Endothelial cell of umbilical vein (primary cell): ENCODE measurements at regions not wholly inside any gene's neighbourhood (a gene's known extent, or its start where the extent isn't known, plus 50 kb on each side); places are given as distances from the start of the nearest gene placed in this dataset.
"Not testable (repeated sequence)": the region's sequence is repeated elsewhere in the genome, so short reads cannot be mapped to it uniquely, and the experiment has no call there.

Experiments
- BruUV-seq: library from RNA; stranded (reverse); fragments of 400-500 nt; replicated peaks from 2 replicates; lab custom pipeline; 2021; lab: Mats Ljungman, UMichigan
- CTCF ChIA-PET: fragments of 300-600, 350-600 bp; sonication (Branson Sonifier 250); formaldehyde crosslinking; loops from one replicate; lab custom pipeline; 2021; ENCODE audit warnings: antibody characterized with exemption, inconsistent platforms; lab: Charles Lee
- POLR2A ChIA-PET: fragments of 300-600, 350-600 bp; sonication (Branson Sonifier 250); formaldehyde crosslinking; loops from one replicate; lab custom pipeline; 2021; ENCODE audit warnings: antibody characterized with exemption, inconsistent platforms; lab: Charles Lee
- DNase-seq: peaks from one replicate; pipeline ENCODE4 v3.0.0-alpha.2; 2011; ENCODE audit warnings: low read depth, low spot score
- FAIRE-seq: peaks from 2 replicates; lab custom pipeline; 2011; peaks lifted over from hg19 to GRCh38; lab: Jason Lieb, UNC
- H2AFZ ChIP-seq: 2 replicates; pipeline ENCODE4 v1.6.0; 2012; ENCODE audit warnings: low read depth, low read length, control low read depth, inconsistent platforms
- H3K27ac ChIP-seq: 2 replicates; pipeline ENCODE4 v1.5.1; 2011; ENCODE audit warnings: low read depth, mild to moderate bottlenecking, control low read depth, low read length, moderate library complexity; ENCODE audit not compliant: insufficient read depth
- H3K27me3 ChIP-seq, 2 experiments: 2 replicates each; pipeline versions ENCODE4 v1.6.0 to v1.6.1; 2011; ENCODE audit warnings: low read length in 2 of 2, mixed read lengths in 1 of 2; ENCODE audit not compliant: control insufficient read depth in 2 of 2, insufficient read depth in 2 of 2
- H3K36me3 ChIP-seq, 2 experiments: 2 replicates in 1 of 2; 3 replicates in 1 of 2; pipeline ENCODE4 v1.5.1; 2011; ENCODE audit warnings: low read length in 2 of 2, mild to moderate bottlenecking in 1 of 2, moderate library complexity in 1 of 2; ENCODE audit not compliant: control insufficient read depth in 2 of 2, insufficient read depth in 2 of 2; ENCODE audit errors: extremely low read depth in 1 of 2
- H3K4me1 ChIP-seq: 3 replicates; pipeline ENCODE4 v1.5.1; 2011; ENCODE audit warnings: mild to moderate bottlenecking, low read length; ENCODE audit not compliant: control insufficient read depth, insufficient read depth; ENCODE audit errors: extremely low read depth
- H3K4me2 ChIP-seq: 2 replicates; pipeline ENCODE4 v1.6.1; 2011; ENCODE audit warnings: low read length, control low read depth, mixed read lengths; ENCODE audit not compliant: insufficient read depth
- H3K4me3 ChIP-seq, 3 experiments: fragments of 200-600 bp in 1 of 3; sonication (generic), shearing (Covaris generic) in 1 of 3; replicated peaks in 1 of 3; 2 replicates each; pipeline ENCODE4 v1.5.1; 2011 to 2016; ENCODE audit warnings: control low read depth in 3 of 3, low read length in 3 of 3, mild to moderate bottlenecking in 2 of 3, inconsistent platforms in 1 of 3, low read depth in 1 of 3, moderate library complexity in 1 of 3; ENCODE audit not compliant: insufficient read depth in 1 of 3
- H3K79me2 ChIP-seq: 2 replicates; pipeline ENCODE4 v1.6.0; 2012; ENCODE audit warnings: low read length, inconsistent platforms; ENCODE audit not compliant: control insufficient read depth, insufficient read depth
- H3K9ac ChIP-seq: replicated peaks from 2 replicates; pipeline ENCODE3; 2011; ENCODE audit warnings: low read length, control low read depth; ENCODE audit not compliant: insufficient read depth; ENCODE audit errors: extremely low read depth
- H3K9me1 ChIP-seq: replicated peaks from 3 replicates; pipeline ENCODE4 v1.6.0; 2011; ENCODE audit warnings: mild to moderate bottlenecking, low read length; ENCODE audit not compliant: control insufficient read depth, insufficient read depth; ENCODE audit errors: extremely low read depth
- H3K9me3 ChIP-seq: replicated peaks from 2 replicates; pipeline ENCODE4 v1.5.1; 2012; ENCODE audit warnings: low read length, inconsistent platforms; ENCODE audit not compliant: control insufficient read depth, insufficient read depth
- H4K20me1 ChIP-seq: replicated peaks from 2 replicates; pipeline ENCODE3; 2011; ENCODE audit warnings: mild to moderate bottlenecking, low read length; ENCODE audit not compliant: control insufficient read depth, insufficient read depth; ENCODE audit errors: extremely low read depth
- EZH2 ChIP-seq: IDR thresholded peaks from 2 replicates; pipeline ENCODE4 v1.6.1; 2012; ENCODE audit warnings: borderline replicate concordance, low read depth, mild to moderate bottlenecking, moderate library complexity, low read length, inconsistent platforms; ENCODE audit not compliant: severe bottlenecking
- FOS ChIP-seq: IDR thresholded peaks from 2 replicates; pipeline ENCODE4 v1.6.1; 2011; ENCODE audit warnings: mild to moderate bottlenecking, low read length, moderate library complexity, borderline replicate concordance; ENCODE audit not compliant: insufficient read depth
- GATA2 ChIP-seq: IDR thresholded peaks from 2 replicates; pipeline ENCODE4 v1.7.0; 2011; ENCODE audit warnings: low read depth, mild to moderate bottlenecking, moderate library complexity, mixed read lengths, low read length; ENCODE audit not compliant: insufficient read length, insufficient read depth
- JUN ChIP-seq: IDR thresholded peaks from 2 replicates; pipeline ENCODE4 v1.6.1; 2011; ENCODE audit warnings: borderline replicate concordance, low read depth; ENCODE audit not compliant: insufficient read length, insufficient read depth
- MAX ChIP-seq: IDR thresholded peaks from 2 replicates; pipeline ENCODE4 v1.6.1; 2011; ENCODE audit not compliant: insufficient read depth, insufficient read length
- MYC ChIP-seq: IDR thresholded peaks from one replicate; pipeline ENCODE4 v1.6.1; 2011; ENCODE audit warnings: mild to moderate bottlenecking, low read depth, low read length
- POLR2A ChIP-seq: IDR thresholded peaks from 2 replicates; pipeline ENCODE4 v1.6.1; 2012; ENCODE audit warnings: low read depth, mild to moderate bottlenecking, control low read depth, low read length
- POLR2AphosphoS5 ChIP-seq: IDR thresholded peaks from 2 replicates; pipeline ENCODE4 v1.6.1; 2012; ENCODE audit warnings: low read depth, mild to moderate bottlenecking, control low read depth, low read length, moderate library complexity; ENCODE audit not compliant: insufficient read depth
- dilution Hi-C: fragments of 300-500 bp; cut with MboI; formaldehyde crosslinking; loops from one replicate; pipeline ENCODE4 v1.15.0; 2019; ENCODE audit warnings: low sequenced_read_pairs; ENCODE audit not compliant: extremely low pct_ligation_motif_present
- intact Hi-C: fragments of 100-400 bp; cut with micrococcal nuclease; formaldehyde crosslinking; loops from one replicate; pipeline ENCODE4 v1.10.0; 2022
- TF ChIP-seq, protein P1 (sequence below), 2 donors: IDR thresholded peaks; 1 replicate in 1 of 2; 2 replicates in 1 of 2; pipeline ENCODE4 v1.5.1; 2011; ENCODE audit warnings: low read length in 2 of 2, mild to moderate bottlenecking in 2 of 2, moderate library complexity in 2 of 2, control low read depth in 1 of 2, inconsistent platforms in 1 of 2, low read depth in 1 of 2; ENCODE audit not compliant: insufficient read depth in 1 of 2; ENCODE audit errors: extremely low read depth in 1 of 2

- POLR2A ChIA-PET, H3K9ac ChIP-seq, H3K27ac ChIP-seq, intact Hi-C loops, dilution Hi-C loops, H4K20me1 ChIP-seq, H3K79me2 ChIP-seq, H3K27me3 ChIP-seq, BruUV-seq, CTCF ChIA-PET, DNase-seq, FAIRE-seq, H3K9me3 ChIP-seq, H3K36me3 ChIP-seq, H2AFZ ChIP-seq, H3K4me3 ChIP-seq, H3K9me1 ChIP-seq, H3K4me1 ChIP-seq, H3K4me2 ChIP-seq: not testable (repeated sequence)
These were observed 1082.4 kb downstream of the DIPK2A start for GRCh38 chr3:145054055-145054454.

GRCh38 chr3:145055375-145056076 lies 1083.9 kb downstream of the DIPK2A start:
- Histone ChIP-seq H3K9me3 (no peaks in the 10 kb centered on the region), H3K4me2 (no peak overlapping the region), H3K9me1 (no peaks in the 10 kb centered on the region), H3K4me3 (no peak overlapping the region), H3K9ac (no peak overlapping the region), H3K27ac (no peak overlapping the region), H3K79me2 (no peaks in the 10 kb centered on the region), H2AFZ (no peak overlapping the region), H4K20me1 (no peaks in the 10 kb centered on the region), H3K27me3 (no peaks in the 10 kb centered on the region), H3K4me1 (no peaks in the 10 kb centered on the region), H3K36me3 (no peaks in the 10 kb centered on the region)
- BruUV-seq: no TSS peak
- ChIA-PET POLR2A (no interaction called here), CTCF (no interaction called here)
- dilution Hi-C loops (no loop called here), intact Hi-C loops (no loop called here)
- no peak for TF ChIP-seq FOS
- TF ChIP-seq POLR2A: no peak
- TF ChIP-seq, protein P1, sequence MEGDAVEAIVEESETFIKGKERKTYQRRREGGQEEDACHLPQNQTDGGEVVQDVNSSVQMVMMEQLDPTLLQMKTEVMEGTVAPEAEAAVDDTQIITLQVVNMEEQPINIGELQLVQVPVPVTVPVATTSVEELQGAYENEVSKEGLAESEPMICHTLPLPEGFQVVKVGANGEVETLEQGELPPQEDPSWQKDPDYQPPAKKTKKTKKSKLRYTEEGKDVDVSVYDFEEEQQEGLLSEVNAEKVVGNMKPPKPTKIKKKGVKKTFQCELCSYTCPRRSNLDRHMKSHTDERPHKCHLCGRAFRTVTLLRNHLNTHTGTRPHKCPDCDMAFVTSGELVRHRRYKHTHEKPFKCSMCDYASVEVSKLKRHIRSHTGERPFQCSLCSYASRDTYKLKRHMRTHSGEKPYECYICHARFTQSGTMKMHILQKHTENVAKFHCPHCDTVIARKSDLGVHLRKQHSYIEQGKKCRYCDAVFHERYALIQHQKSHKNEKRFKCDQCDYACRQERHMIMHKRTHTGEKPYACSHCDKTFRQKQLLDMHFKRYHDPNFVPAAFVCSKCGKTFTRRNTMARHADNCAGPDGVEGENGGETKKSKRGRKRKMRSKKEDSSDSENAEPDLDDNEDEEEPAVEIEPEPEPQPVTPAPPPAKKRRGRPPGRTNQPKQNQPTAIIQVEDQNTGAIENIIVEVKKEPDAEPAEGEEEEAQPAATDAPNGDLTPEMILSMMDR (IDR thresholded peaks at IDR 0.05; ENCODE audit: extremely low read depth in 1 of 2, insufficient read depth in 1 of 2, low read depth in 1 of 2, low read length in 2 of 2): no peak
- TF ChIP-seq JUN: no peak
- TF ChIP-seq EZH2: no peak
- TF ChIP-seq POLR2AphosphoS5: no peak
- no peak for TF ChIP-seq MYC
- no peak for TF ChIP-seq GATA2
- TF ChIP-seq MAX: no peak
- FAIRE-seq (no peak), DNase-seq (no peak)
